GM19328 (cell line): ENCODE measurements at regions not wholly inside any gene's neighbourhood (a gene's known extent, or its start where the extent isn't known, plus 50 kb on each side); places are given as distances from the start of the nearest gene placed in this dataset.

ENCODE experiments used
- ATAC-seq: cut with Tn5 transposase; IDR thresholded peaks from one replicate; pipeline ENCODE4 v1.9.1; 2021; ENCODE audit warnings: mild to moderate bottlenecking, moderate library complexity; ENCODE audit not compliant: unreplicated experiment

DNA sequence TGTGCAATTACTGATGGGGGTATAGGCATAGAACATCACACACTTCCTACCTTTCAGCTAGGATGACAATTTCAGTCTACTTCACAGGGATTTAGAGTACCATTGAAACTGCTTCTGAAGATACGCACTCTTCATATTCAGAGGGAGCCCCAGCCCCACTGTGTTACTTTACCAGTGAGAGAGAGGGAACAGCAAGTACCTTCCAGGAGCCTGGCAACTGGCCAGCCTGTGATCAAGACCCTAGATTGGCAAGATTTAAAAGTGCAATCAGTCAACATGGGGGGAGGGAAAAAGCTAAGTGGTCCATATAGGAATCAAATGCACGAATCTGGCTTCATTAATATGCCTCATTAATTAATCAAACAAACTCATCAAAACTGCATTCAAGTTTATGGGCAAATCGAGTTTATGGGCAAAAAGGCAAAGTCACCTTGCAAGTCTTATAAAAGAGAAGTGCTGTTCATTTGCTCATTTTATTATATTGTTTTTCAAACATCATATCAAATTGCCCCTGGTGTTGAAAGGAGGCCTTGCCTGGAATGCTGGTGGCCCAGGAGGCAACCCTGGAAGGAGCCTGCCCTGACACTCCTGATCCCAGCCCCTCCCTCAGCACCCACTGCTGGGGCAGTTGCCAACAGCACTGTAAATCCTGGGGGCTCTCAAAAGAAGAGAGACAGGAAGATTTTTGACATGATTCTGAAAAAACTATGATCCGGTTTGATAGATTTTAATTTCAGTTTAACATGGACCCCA, 184.9 kb upstream of the DPT start:
- no peak for ATAC-seq

DNA sequence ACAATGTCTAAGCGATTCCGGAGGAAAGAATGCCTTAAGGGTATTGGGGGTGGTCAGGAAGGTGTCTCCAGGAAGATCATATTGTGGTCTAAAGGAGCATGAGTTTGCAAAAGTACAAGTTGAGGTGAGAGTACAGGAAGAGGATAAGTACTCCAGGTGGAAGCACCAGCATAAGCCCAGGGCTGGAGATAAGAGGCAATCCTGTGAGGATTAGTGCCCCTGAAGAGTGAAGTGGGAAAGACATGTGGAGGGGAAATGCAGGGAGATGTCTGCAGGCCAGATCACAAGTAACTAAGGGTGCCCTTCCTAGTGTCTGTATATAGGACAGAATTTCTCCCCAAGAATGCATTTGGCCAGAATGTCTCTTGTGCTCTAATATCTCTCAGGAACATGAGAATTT, 188.3 kb upstream of the DPT start:
- no peak for ATAC-seq

DNA sequence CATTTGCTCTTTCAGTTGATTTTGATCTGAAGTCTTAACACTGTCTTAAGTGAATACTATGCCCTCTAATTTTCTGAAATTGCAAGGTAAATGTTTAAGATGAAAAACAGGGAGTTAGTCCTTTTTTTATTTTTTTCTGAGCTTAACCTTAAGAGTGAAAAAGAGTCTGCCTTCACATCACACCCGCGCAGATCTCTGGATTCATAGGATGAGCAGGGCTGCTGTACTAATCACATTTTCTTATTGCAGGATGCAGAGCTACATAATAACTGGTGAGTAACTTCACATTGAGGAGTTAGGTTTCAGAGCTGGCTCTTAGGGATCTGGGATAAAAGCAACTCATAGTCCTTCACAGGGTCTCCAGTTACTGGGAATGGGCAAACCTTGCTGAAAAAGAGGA, 188.7 kb upstream of the ATP1B1 start:
- ATAC-seq: no peak

DNA sequence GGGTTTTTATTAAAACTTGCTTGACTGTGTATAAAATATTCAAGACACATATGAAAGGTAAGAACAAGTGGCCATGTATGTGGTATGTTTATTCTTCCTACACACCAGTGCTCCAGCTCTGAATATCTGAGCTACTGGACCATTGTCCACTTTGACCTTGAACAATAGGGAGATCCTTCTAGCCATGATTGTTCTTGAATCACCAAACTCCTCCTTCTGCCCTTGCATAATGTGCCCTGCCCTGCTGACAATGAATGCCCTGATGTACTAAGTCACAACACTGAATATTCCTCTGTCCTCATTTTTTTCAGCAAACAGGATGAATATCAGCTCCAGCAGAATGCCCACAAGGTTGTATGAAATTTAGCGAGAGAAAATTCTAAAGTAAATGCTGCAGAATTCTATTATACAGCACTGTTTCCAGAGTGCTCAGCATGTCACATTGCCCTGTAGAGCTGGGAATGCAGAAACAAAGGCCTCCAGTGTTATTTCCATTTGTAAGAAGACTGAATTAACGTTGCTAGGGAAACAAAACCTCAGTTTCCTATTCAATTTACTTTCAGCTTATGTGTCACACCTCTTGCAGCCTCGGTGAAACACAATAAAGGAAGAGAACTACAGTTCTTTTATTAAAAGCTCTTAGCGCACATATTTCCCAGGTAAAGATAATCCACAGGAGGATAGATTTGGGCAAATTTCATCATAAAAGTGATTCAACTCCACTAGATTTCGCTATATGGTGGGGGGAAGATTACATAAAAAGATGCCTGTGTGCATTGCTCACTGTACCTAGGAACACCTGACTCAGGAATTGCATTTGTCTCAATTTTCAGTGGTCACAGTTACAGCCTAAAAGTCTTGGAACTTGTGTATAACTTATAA, 187.4 kb upstream of the ATP1B1 start:
- no peak for ATAC-seq

DNA sequence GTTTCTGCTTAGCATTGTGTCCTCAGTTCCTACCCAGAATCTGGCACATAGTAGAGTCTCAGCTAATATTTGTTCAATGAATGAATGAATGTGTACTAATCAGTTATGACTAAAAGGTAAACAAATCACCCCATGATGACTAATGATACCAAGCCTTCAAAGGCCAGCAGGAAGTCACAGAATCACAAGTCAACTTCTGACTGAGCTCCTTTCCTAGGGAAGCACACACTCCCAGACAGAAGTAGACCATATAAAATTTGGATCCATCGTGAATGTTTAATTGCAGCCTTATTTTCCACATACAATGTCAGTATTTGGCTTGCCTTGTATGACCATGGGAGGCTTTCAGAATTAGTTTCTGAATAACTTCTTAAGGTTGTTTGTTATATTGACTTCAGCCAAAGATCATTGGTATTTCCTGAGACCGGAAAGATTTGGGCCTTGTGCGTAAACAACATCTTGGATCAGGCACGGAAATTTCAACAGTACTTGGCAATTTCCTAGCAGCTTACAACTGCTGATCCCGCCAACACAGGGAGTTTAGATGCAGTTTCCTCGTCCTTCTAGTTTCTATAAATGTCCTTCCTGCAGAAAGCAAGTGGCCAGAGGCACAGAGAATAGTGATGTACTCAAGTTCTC, 185.9 kb upstream of the ATP1B1 start:
- ATAC-seq: no peak

DNA sequence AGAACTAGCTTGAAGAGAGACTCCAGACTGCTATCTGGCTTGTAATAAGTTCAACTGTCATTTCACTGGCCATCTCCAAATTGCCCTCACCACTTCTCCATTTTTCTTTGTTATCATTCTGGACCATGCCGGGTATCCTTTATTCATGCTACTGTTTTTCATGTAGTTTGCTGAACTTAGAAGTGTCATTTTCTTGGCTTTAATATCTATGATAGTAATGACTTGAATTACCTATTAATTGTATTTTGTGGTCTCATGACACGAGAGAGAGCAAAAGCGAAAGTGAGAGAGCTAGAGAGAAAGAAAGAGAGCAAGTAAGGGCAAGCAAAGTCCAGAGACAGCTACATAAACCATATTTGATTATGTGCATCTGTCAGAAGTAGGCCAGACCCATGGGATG, 184.9 kb upstream of the ATP1B1 start:
- no peak for ATAC-seq

DNA sequence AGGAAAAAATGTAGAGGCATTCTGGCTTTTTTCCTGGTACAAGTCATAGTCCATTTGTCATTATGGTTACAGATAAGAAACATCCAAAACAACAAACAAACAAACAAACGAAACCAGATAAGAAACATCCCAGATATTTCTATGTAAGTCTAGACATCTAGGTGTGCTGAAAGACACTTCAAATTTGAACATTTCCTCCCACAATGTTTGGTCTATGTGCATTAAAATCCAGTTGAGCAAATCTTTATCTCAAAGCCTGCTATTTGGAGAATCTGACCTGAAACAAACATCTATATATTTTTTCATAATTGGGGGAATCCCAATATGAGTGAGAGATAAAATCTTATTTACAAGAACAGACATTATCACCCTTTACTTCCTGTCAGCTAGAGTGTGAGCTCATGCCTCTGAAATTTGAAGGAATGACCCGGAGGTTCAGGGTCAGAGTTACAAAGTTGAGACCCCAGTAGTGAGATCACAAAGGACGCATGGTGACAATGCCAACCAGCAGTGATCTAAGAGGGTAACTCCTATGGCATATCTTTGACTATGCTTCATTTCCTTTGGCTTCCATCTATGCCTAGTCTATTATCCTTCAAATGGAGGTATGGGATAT, 182.9 kb upstream of the ATP1B1 start:
- no peak for ATAC-seq

DNA sequence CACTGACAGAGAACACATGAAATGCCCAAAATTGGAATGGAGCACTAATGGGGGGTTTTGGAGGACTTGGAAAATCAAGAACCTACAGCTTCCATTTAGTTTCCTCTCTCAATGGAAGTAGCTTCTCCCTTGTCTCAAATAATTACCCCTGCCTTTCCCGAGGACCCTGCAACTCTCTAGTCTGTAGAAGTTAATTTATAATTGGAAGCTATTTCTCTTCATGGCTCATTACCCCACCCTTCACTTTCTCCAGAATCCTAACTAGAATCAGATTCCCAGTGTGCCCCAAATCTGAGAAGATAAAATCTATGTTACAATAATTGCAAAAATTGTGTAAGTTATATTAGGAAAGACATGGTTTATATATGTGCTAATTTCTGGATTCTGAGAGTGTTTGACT, 181.5 kb upstream of the ATP1B1 start:
- ATAC-seq: no peak

DNA sequence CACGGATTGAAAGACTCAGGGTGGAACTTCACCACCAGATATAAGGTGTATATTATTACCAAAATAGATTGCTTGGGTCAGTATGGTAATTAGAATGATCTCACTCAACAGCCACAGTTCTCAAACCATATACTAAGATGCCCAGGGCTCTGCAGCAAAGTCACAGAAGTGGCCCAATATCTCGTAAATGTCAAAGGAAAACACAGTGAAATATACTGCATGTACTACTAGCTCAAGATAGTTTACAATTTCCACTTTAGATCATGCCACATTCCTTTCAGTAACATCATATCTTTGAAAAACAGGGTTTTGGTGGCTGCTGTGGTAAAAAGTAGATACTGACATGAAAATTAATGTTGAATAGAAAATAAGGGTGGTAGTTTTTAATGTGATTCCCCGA, 180.3 kb upstream of the ATP1B1 start:
- no peak for ATAC-seq

DNA sequence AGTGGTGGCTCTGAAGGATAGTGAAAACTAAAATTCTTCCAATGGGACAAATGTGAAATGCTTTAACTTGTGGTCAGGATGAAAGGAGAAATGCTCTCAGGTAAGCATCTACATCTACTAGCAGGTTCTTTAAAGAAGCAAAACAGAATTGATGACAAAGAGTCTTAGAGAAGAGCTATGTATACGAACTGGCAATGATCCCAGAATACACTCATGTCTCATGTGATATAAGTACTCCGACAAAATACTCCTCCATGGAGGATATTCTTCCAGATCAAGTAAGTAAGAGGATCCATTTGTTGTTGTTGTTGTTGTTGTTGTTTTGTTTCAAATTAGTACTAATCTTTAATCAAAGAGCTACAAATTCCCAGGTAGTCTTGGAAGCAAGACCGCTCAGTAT, 174.0 kb upstream of the ATP1B1 start:
- no peak for ATAC-seq

DNA sequence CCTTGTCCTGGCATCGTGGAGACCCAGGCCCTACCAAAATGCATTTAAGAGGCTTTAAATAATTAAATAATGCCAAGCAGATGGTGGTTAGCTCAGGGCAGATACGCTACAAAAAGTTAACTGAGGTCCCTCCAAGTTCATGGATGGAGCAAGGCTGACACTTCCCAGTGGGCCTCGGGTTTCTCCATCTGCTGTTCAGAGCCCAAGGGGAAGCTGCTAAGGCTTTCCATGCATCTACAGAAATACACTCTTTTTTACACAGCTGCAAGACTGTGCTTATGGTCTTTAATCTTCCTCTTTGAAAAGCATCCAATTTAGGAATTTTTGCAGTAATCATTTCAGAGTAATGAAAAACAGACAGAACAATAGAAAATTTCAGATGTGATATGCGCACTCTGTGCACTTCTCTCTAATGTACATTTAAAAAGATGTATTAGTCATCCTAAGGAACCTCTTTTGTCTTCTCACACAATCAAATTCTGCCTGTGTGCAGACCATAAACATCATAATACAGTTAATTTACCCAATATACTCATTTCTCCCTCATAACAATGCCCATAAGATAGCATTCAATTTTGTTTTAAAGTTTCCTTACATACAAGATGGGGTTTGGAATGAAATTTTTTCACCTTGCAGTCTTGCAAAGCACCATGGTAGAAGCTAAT, 173.2 kb upstream of the ATP1B1 start:
- no peak for ATAC-seq

DNA sequence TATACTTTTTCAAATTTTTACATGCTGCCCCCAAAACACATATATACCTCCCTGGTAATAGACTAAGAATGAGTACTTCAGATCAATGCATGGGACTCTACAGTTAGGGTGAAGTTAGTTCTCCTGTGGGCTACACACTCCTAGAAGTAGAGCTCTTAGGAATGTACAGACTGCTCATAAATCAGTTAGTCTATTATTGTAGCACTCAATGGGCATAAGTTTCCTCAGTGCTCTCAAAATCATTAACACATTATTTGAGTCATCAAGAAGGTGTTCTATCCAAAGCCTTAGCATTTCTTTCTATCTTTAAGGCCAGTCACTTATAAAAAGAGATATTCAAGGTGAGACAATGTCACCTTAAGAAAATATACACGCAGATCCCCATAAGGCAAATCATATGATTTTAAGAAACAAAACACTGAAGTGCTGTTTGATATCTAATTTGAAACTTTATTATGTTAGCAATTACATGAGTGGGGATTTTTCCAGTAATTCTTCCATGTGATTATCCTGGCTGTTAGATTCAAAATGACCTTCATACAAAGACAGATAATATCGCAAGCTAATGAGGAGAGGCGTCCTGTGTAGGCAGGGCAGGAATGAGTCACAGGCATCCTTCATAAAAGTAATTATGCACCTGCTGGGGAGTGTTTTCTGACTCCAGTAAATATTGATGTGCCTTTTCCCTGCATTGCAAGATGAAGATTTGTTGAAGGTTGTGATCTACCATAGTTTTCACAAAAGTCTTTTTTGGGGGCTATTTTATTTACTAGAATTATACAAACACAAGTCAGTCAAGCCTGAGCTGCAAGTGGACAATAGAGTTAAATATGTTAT, 167.2 kb upstream of the ATP1B1 start:
- ATAC-seq: no peak

DNA sequence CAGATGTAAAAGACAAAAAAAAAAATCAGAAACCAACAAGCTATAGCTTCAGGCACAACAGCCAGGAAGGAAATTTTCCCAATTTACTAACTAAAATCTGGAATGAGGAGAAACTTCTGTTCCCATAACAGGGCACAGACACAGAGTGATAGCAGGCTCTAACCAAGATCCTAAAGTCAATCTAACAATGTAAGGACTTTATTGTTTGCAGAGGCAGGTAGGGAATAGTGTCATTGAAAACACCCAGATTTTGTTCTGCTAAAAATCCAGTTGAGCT, 166.6 kb upstream of the ATP1B1 start:
- ATAC-seq: no peak

DNA sequence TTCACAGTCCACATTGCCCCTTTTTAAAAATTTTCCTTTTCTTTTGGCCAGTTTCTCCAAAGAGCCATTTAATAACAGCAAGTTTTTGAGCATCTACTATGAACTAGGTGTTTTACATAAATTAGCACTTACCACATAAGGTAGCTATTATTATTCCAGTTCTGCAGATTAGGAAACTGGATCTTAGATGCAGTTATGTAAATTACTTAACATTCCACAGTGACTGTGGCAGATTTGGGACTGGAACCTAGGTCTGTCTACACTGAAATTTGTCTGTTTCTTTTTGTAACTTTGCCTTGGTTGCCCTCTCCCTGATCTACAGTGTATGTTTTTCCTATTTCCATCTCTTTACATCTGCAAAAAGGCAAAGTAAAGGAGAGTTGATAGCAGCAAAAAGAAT, 164.8 kb upstream of the ATP1B1 start:
- ATAC-seq: no peak

DNA sequence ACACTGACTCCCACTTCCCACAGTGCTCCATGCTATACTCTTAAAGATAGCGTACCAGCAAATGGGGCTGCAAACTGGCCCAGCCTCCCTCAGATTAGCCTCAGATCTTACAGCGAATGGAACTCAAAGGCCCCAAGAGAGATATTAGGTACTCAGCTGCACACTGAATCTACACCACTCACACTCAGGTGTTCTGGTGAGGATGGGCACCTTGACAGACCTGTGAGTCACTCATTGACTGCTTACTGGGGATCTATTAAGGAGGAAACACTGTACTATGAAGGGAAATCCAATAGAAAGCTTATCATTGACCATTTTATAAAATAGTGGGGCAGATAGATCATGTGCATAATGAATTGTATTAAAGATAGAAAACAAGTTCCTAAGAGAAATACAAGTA, 164.3 kb upstream of the ATP1B1 start:
- ATAC-seq: no peak

DNA sequence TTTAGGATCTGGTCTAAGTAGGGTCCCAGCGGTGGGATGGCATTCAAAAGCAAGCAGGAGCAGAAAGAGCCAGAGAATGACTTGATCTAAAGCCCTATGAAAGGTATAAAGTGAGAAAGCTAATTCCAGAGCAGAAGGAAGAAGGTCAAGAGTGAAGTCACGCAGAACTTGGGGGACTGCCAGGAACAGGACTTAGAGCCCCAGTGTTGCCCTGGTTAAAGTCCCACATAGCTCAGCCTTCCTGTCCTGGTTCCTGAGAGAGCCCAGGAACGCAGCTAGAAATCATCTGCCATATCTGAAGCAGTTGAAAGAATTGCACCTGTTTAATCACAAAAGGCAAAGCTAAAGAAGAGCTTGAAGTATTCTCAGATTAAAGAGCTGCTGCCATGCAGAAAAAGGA, 160.6 kb upstream of the ATP1B1 start:
- no peak for ATAC-seq

DNA sequence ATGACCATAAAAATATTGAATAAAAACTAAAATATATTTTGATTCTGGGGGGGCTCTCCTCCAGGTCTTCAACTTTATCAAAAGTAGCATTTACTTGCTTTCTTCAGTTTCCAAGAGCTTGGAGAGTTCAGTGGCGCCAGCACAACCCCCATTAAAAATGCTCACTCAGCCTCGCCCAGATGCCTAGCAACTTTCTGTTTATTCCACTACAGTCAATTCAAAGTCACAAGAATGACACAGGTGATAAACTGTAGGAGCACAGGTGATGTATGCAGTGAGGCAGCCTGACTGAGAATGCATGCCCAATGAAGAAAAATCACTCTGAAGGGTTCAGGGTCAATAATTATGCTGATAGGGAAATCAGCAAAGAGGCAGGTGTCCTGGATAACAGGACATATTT, 159.4 kb upstream of the ATP1B1 start:
- ATAC-seq: no peak

DNA sequence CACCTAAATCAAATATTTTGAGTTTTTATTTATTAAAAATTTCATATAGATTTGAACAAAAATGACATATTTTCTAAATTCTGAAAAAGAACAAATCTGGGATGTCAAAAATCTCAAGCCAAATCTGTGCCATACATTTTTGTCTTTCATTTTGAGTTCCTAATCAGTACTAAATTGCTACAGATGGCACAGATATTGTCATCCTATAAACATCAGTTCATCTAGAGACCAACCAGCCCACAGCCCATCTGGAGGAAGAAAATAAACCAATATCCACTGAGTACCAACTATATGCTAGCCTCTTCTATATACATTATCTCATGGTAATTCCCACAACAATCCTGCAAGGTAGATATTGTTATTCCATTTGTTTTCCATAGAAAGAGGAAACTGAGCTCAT, 156.8 kb upstream of the ATP1B1 start:
- no peak for ATAC-seq

DNA sequence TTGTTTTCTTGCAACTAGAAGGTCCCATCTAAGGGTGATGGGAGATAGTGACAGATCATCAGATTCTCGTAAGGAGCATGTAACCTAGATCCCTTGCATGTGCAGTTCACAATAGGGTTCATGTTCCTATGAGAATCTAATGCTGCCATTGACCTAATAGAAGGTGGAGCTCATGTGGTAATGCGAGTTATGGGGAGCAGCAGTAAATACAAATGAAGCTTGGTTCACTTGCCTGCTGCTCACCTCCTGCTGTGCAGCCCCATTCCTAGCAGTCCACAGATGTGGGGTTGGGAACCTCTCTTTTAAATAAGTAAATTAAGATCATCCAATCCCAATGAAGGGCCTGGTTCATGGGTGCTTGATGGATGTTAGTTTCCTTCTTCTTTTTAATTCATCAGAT, 148.7 kb upstream of the ATP1B1 start:
- no peak for ATAC-seq

DNA sequence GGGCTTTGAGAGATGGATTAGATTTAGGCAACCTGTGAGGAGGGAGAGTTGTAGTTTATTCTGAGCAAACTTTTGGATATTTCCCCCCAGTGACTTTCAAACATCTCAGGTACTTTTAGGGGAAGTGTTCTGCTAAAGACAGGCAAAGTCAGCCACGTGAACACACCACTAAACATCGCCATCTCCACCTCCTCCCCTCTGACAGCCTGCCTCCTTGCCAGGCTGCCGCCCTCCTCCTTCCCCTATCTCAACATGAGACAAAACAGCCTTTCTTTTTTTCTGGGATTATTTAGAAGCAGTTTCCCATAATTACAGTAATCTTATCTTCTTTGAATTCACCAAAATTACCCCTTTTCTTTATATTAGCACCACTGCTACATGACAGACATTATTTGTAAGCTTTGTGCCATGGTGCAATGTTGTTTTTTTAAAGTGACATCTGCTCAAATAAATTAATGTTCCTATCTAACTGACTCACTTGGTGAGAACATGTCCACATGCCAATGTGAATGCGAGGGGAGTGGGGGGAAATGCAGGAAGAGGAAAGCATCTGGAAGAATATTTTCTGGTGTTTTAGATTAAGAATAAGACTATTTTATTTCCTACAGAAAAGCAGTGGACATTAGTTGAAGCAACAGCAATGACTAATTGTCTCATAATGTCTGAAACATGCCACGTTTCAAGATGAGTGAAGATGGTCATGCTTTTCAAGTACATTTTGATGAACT, 147.8 kb upstream of the ATP1B1 start:
- no peak for ATAC-seq
